HepG2 (cell line): ENCODE measurements at regions not wholly inside any gene's neighbourhood (a gene's known extent, or its start where the extent isn't known, plus 50 kb on each side); places are given as distances from the start of the nearest gene placed in this dataset.

Source experiments
- CBX2 ChIP-seq, 2 experiments: fragments of 200-600 bp in 1 of 2; sonication (generic); formaldehyde crosslinking in 1 of 2; IDR thresholded peaks; 2 replicates each; pipeline versions ENCODE4 v1.7.0 to v1.8.1; 2018 to 2022; ENCODE audit warnings: low read depth in 2 of 2, low read length in 1 of 2, mild to moderate bottlenecking in 1 of 2, missing genetic modification reagents in 1 of 2
- CREM ChIP-seq, 2 experiments: sonication (generic) in 1 of 2; formaldehyde crosslinking in 1 of 2; IDR thresholded peaks; 2 replicates each; pipeline versions ENCODE4 v1.4.0 to v1.6.1; 2016 to 2020; ENCODE audit warnings: antibody characterized with exemption in 1 of 2, mild to moderate bottlenecking in 1 of 2, missing genetic modification reagents in 1 of 2
- ESRRA ChIP-seq: sonication (generic); formaldehyde crosslinking; IDR thresholded peaks from 2 replicates; pipeline ENCODE4 v1.5.1; 2020; ENCODE audit warnings: mild to moderate bottlenecking, low read depth, missing genetic modification reagents
- KLF16 ChIP-seq, 2 experiments: sonication (generic) in 1 of 2; formaldehyde crosslinking in 1 of 2; IDR thresholded peaks; 2 replicates each; pipeline versions ENCODE4 v1.6.1 to v1.8.0; 2016 to 2023; ENCODE audit warnings: missing genetic modification reagents in 2 of 2, missing compliant biosample characterization in 1 of 2
- NCOA5 ChIP-seq: sonication (generic); formaldehyde crosslinking; IDR thresholded peaks from 2 replicates; pipeline ENCODE4 v1.4.0; 2020; ENCODE audit warnings: missing genetic modification reagents
- NFYC ChIP-seq: IDR thresholded peaks from 2 replicates; pipeline ENCODE4 v1.6.1; 2016; ENCODE audit warnings: missing genetic modification reagents, missing compliant biosample characterization
- TGIF2 ChIP-seq: IDR thresholded peaks from 2 replicates; pipeline ENCODE4 v1.6.1; 2016; ENCODE audit warnings: control low read depth, missing compliant biosample characterization
- ZBTB20 ChIP-seq: sonication (generic); formaldehyde crosslinking; IDR thresholded peaks from 2 replicates; pipeline ENCODE4 v1.8.1; 2023; ENCODE audit warnings: missing genetic modification reagents, low read depth, mild to moderate bottlenecking, borderline replicate concordance
- ZNF253 ChIP-seq: sonication (generic); formaldehyde crosslinking; IDR thresholded peaks from 2 replicates; pipeline ENCODE4 v1.8.0; 2022; ENCODE audit warnings: mild to moderate bottlenecking, missing genetic modification reagents, borderline replicate concordance
- ZNF549 ChIP-seq: sonication (generic); formaldehyde crosslinking; IDR thresholded peaks from 2 replicates; pipeline ENCODE4 v1.5.0; 2020; ENCODE audit warnings: missing genetic modification reagents
- ZNF552 ChIP-seq: sonication (generic); formaldehyde crosslinking; IDR thresholded peaks from 2 replicates; pipeline ENCODE4 v1.9.0; 2022; ENCODE audit warnings: missing genetic modification reagents, mild to moderate bottlenecking, borderline replicate concordance
- ZNF678 ChIP-seq: sonication (generic); formaldehyde crosslinking; IDR thresholded peaks from 2 replicates; pipeline ENCODE4 v1.4.0; 2020; ENCODE audit warnings: mild to moderate bottlenecking, missing genetic modification reagents
- ZNF816 ChIP-seq: sonication (generic); formaldehyde crosslinking; IDR thresholded peaks from 2 replicates; pipeline ENCODE4 v1.8.0; 2022; ENCODE audit warnings: missing genetic modification reagents, mild to moderate bottlenecking, borderline replicate concordance
- TF ChIP-seq, protein P1 (sequence below): sonication (generic); formaldehyde crosslinking; conservative IDR thresholded peaks from 2 replicates; pipeline ENCODE4 v1.4.0; 2020; ENCODE audit warnings: missing genetic modification reagents
- TF ChIP-seq, protein P2 (sequence below): IDR thresholded peaks from 2 replicates; pipeline ENCODE4 v1.6.1; 2016; ENCODE audit warnings: low read depth, control low read depth

DNA sequence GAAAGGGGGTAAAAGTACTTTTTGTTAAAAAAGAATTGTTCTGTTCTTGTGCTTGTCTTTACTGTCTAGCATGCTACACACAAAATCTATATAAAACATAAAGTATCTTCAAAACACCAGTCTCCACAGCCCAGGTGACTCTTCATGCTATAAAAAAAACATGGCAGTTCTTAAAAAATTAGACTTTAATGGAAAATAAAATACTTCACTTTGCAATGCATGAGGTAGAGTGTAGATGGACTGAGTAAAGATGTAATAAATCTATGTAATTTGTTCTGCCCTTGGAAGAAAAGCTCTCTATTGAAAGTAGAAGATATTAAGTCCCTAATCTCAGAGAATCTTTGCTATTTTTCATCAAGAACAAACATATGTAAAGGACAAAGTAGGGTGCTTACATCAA is 425.4 kb downstream of the NOVA1 start (continued):
- TF ChIP-seq, protein P1, sequence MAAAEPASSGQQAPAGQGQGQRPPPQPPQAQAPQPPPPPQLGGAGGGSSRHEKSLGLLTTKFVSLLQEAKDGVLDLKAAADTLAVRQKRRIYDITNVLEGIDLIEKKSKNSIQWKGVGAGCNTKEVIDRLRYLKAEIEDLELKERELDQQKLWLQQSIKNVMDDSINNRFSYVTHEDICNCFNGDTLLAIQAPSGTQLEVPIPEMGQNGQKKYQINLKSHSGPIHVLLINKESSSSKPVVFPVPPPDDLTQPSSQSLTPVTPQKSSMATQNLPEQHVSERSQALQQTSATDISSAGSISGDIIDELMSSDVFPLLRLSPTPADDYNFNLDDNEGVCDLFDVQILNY (CRISPR knock-in tag), result no peak
- TF ChIP-seq ZNF678 (CRISPR knock-in tag) (no peak), KLF16 (CRISPR knock-in tag; IDR thresholded peaks at IDR 0.05) (no peak), TGIF2 (CRISPR knock-in tag) (no peak), CBX2 (IDR thresholded peaks at IDR 0.05; ENCODE audit: low read depth, low read length) (no peak), CBX2 (CRISPR knock-in tag; IDR thresholded peaks at IDR 0.05; ENCODE audit: low read depth) (no peak), ZBTB20 (no peak), NFYC (no peak), ZNF549 (CRISPR knock-in tag) (no peak), NCOA5 (CRISPR knock-in tag) (no peak), ZNF253 (CRISPR knock-in tag) (no peak), ZNF552 (no peak), CREM (IDR thresholded peaks at IDR 0.05) (no peak), CREM (CRISPR knock-in tag; IDR thresholded peaks at IDR 0.05) (no peak), ESRRA (CRISPR knock-in tag) (no peak), ZNF816 (no peak)
- TF ChIP-seq, protein P2, sequence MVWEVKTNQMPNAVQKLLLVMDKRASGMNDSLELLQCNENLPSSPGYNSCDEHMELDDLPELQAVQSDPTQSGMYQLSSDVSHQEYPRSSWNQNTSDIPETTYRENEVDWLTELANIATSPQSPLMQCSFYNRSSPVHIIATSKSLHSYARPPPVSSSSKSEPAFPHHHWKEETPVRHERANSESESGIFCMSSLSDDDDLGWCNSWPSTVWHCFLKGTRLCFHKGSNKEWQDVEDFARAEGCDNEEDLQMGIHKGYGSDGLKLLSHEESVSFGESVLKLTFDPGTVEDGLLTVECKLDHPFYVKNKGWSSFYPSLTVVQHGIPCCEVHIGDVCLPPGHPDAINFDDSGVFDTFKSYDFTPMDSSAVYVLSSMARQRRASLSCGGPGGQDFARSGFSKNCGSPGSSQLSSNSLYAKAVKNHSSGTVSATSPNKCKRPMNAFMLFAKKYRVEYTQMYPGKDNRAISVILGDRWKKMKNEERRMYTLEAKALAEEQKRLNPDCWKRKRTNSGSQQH, result no peak
